Left colon (tissue), 2 donors: ENCODE measurements at regions not wholly inside any gene's neighbourhood (a gene's known extent, or its start where the extent isn't known, plus 50 kb on each side); places are given as distances from the start of the nearest gene placed in this dataset.

ENCODE experiments used
- ATAC-seq: fragments of 200-7000 bp; cut with Tn5 transposase; one replicate; pipeline ENCODE4 v1.9.1; 2020; ENCODE audit warnings: mild to moderate bottlenecking, moderate library complexity
- DNase-seq, 2 donors: peaks; one replicate each; pipeline ENCODE4 v3.0.0-alpha.2; 2020
- intact Hi-C, 2 donors: fragments of 100-400 bp; cut with DNase I in 1 of 2; cut with micrococcal nuclease in 1 of 2; formaldehyde crosslinking; loops; one replicate each; pipeline versions ENCODE4 v1.11.2 to v1.14.0; 2022; cut with DNase I, micrococcal nuclease
- donor health status: DM: no; HTN: no; CAD: no.
- donor health status: DM: yes; HTN: yes; CAD: no.

DNA sequence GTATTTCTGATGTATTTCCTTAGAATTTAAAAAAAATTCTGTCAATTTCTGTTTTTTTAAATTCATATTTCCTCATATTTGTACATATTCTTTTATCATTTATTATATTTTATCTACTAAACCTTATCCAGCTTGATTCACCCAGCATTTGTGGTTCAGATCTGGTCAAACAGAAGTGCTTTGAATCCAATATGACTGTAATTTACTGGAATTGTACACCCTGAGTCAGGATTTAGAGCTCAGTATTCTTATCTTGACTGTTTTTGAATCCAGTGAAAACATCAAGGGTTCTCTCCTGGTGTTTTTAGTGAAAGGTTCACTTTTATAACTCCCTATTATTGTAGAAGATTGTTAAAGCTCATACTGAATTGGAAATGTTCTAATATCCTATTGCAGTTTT, 1077.0 kb upstream of the NCAM2 start:
- no peak for ATAC-seq
- DNase-seq: no peak
- intact Hi-C loops: no loop called here

DNA sequence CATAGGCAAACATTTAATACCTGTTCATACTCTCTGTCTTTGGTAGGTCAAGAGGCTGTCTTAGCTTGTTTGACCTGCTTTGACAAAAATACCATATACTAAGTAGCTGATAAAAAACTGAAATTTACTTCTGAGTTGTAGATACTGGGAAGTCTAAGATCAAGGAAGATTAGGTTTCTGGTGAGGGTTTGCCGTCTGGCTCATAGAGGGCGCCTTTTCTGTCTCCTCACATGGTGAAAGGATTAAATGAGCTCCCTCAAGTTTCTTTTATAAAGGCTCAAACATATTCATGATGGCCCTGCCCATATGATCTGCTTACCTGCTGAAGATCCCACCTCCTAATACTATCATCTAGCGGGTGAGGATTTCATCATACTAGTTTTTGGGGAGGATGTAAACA, 1076.1 kb upstream of the NCAM2 start:
- DNase-seq: no peak
- no peak for ATAC-seq
- intact Hi-C loops: no loop called here

DNA sequence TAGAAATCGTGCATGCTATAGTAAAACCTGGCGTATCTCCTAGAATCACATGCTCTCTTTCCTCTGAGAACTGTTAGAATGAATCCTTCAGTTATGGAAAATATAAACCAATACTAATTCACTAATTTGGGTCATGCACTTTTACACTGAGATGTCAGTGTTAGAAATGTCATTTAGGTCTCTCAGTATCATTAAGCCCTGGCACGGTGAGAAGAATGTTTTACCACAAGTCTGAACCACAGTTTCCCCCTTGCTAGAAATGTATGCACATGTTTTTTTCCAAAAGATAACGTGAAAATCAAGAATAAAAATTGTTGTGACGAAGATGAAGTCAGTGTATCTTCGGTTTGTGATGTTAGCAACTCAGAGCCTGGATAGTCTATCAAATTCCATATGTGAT, 1062.7 kb upstream of the NCAM2 start:
- no peak for ATAC-seq
- intact Hi-C loops: no loop called here
- DNase-seq: no peak

DNA sequence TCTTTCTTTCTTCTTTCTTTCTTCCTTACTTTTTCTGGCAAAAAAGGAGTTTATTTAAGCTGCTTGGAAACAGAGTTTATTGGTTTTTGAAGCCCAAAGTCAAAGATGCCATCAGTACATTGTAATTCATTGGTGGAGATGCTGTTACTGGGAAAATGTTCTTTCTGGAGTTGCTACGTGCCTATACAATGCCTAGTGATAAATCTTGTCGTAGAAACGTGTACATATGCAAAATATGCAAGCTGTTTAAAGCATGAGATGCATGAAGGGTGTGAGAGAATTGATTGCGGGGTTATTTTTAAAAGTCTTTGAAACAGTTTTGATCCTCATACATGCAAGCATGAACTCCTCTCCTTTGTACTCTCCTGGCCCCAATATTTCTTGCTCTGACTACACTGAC, 1060.6 kb upstream of the NCAM2 start:
- ATAC-seq (no peak), DNase-seq (no peak)
- intact Hi-C loops: no loop called here

DNA sequence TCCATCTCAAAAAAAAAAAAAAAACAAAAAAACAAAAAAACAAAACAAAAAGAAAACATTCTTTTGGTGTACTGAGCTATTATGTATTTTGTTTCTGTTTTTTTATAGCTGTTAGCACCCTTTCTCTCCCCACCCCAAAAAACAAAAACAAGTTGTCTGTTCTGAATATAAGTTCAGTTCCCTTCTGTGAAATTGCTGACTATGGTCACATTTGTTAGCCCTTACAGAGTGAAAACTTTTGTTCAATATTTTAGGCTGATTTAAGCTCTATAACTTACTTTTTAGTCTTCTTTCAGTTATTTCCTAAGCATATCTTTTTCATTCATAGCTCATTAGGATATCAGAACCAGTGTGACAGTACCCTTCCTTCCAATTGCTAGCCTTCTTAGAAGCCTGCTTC, 1056.6 kb upstream of the NCAM2 start:
- ATAC-seq: no peak
- intact Hi-C loops: no loop called here
- DNase-seq: no peak

DNA sequence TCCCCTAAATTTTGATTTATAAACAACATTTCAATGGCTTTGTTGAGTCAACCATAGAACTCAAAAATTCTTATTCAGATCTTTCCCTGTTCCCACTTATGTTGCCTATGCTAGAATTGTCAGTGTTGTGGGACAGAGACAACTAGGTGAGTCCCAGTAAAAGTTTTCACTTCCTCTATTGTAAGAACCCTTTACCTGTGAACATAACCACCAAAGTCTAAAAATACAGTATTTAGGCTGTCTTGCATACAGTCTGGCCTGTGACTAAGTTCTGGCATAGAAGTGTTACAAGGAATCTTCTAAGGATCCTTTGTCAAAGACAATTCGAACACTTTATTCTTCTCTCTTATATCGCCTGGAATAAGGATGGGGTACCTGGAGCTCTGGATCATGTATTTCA, 1047.9 kb upstream of the NCAM2 start:
- no peak for ATAC-seq
- intact Hi-C loops: no loop called here
- no peak for DNase-seq

DNA sequence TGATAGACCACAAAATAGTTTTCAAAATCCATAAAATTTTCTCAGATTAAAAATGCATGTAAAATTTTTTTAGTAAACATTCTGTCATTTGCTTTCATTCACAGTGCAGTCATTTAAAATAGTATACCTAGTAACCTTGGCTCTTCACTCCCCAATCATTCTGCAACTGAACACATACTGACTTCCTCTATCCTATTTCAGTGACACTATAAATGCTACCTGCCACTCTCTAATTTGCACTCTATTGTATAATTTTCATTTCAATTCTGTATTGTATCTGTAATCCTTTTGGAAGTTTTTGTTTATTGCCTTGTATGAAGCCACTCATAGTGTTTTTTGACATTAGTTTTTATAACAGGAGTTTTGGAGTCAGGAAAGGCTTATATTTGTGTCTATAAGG, 1029.1 kb upstream of the NCAM2 start:
- intact Hi-C loops: no loop called here
- DNase-seq: no peak
- no peak for ATAC-seq

DNA sequence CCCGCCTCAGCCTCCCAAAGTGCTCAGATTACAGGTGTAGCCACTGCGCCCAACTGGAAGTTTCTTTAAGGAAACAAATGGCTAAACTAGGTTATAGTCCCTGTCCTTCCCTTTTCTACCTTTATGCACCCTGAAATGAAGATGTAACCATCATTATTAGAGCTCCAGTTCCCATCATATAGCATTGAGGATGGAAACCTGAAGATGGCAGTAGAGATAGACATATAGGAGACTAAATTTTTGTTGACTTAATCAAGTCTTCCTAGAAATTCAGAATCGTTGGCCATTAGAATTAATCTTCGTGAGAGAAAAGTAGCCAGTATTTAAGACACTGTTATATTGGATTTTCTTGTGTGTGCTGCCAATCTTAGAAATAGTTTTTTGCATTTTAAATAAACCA, 1016.3 kb upstream of the NCAM2 start:
- ATAC-seq: no peak
- intact Hi-C loops: no loop called here
- DNase-seq: no peak

DNA sequence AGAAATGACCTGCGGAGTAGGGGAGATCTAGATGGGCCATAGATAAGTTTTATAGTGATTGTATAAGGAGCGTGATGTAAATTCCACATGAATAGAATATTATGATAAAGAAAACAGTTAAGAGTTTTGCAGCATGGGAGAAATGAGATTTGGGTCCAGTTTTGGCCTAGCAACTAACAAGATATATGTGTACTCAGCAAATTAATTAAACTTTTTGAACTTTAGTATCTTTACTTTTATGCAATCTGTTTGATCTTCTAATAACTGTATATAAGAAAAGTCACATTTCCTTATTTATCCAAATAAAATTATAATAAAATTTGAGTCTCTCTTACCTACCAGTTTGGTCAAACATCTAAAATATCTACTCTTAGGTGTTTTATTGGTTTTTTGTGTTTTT, 1011.8 kb upstream of the NCAM2 start:
- intact Hi-C loops: no loop called here
- ATAC-seq (no peak), DNase-seq (no peak)

DNA sequence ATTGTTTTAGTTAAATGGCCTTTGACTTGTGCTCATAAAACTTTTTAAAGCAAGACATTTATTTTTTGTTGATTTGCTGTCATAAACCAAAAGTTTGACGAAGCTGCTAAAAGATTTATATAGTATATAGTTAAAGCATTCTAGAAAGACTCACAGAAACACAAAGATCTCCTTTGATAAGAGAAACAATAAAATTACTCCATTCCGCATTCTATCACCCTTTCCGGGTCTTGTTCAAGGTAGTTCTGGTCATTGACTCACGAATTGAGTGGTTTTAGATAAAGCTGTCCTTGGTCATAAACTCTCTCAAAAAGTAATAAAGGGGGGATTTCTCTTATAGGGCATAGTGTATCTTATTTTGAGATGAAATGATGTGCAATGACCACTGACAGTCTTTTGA, 1010.5 kb upstream of the NCAM2 start:
- intact Hi-C loops: no loop called here
- ATAC-seq: peak; percentile 77

DNA sequence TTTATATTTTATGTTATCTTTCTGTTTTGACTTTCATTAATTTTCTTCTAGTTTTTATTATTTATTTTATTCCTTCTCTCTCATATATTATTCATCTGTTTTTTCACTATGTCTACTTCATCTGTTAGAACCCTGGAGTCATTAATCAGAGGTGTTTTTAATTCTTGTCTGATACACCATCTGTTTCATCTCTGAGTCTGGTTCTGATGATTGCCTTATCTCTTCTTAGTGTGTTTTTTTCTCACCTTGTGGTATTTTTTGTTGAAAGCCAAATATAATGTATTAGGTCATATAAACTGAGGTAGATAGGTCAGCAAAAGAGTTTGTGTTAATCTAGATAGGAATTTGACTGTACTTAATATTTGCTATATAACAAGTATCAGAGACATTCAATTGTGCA, 1005.7 kb upstream of the NCAM2 start:
- ATAC-seq (no peak), DNase-seq (no peak)
- intact Hi-C loops: no loop called here

More for the DNA sequence above, 1010.5 kb upstream of the NCAM2 start:
- DNase-seq: no peak

DNA sequence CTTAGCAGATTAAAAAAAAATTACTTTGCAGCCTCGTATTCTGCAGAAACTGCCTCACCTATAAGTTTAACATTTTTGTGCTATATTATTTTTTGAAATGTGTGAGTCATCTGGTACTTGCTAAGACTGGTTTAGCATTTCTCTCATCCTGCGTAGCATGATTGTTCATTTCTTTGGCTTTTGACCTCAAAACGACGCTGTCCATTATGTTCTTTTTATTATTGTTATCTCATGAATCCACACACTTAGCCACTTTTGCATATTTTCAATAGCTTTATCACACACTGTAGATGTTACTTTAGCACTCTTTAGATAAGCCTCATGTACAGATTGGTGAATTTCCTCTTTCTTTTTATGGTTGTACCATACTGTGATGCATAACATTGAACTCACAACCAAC, 1004.9 kb upstream of the NCAM2 start:
- ATAC-seq (no peak), DNase-seq (no peak)
- intact Hi-C loops: no loop called here

DNA sequence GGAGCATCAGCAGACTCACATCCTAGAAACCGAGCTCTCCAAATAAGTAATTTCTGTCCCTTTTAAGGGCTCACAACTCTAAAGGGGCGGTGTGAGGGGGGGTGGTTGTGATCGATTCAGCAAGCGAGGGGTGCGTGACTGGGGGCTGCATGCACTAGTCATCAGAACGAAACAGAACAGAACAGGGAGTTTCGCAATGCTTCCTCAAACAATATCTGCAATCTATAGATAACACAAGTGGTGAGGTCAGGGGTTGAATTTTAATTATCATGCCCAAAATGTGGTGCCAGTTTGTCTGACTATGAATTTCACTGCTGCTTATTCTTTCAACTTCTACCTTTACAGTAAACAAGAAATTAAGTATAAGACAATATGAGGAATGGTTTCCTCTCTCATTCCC, 1003.0 kb upstream of the NCAM2 start:
- ATAC-seq: no peak

DNA sequence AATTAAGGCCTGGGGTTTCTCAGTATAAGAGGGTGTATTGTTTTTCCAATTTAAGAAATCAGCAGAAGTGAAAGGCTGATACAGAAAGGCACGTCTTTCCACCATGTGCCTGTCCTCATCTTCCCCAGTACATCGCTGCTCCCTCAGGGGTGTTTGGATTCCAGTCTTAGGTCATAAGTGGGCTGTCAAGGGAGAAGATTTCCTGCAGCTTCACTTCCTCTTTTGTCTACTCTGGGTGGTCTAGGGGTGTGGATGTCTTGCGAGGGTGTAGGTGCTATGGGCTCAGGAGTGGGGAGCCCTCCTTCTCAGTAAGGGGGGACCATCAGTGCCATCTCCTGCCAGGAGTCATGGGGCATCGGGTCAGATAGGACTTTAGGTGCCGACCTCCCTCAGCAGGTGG, 999.8 kb upstream of the NCAM2 start:
- DNase-seq (no peak), ATAC-seq (no peak)
- intact Hi-C loops: no loop called here

More for the DNA sequence above, 1003.0 kb upstream of the NCAM2 start:
- no peak for DNase-seq
- intact Hi-C loops: no loop called here

DNA sequence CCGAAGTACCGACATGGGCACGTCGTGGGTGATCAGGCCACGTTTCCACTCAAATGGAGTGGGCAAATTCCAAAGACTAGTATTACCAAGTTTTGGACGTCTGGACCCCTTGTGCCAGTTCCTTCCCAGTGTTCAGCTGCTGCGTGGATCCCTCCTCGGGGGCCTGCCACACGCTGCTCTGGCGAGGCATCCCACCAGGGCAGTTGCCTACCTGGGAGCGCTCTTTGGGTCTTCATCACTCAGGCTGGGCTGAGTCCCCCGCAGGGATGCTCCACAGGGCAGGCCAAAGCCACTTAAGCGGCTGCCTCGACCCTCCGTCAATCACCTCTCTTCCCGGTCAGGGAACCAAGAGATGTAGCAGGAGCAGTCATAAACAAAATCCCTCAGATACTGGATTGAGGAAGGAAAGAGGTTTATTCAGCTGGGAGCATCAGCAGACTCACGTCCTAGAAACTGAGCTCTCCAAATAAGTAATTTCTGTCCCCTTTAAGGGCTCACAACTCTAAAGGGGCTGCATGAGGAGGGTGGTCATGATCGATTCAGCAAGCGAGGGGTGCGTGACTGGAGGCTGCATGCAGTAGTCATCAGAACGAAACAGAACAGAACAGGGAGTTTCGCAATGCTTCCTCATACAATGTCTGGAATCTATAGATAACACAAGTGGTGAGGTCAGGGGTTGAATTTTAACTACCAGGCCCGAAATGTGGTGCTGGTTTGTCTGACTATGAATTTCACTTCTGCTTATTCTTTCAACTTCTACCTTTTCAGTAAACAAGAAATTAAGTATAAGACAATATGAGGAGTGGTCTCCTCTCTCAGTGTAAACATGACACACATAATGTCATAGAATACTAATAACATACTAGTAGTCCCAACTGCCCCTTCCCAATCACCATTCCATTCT, 998.6 kb upstream of the NCAM2 start:
- no peak for ATAC-seq

DNA sequence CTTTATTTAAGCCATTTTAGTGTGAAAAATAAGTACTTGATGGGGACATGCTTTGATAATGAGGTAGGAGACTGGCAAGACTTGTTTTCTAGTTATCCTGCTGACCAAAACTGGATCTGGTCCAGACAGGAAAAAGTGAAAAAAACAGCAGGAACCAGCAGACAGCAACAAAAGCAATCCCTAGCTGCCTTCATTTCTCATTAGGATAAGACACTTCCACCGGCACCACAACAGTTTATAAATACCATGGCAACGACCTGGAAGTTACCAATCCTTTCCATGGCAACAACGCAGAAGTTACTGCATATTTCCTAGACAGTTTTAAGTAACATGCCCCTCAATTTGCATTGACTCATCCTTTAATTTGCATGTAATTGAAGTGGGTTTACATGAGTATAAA, 993.8 kb upstream of the NCAM2 start:
- intact Hi-C loops: no loop called here
- DNase-seq: no peak
- no peak for ATAC-seq

More for the DNA sequence above, 998.6 kb upstream of the NCAM2 start:
- intact Hi-C loops: no loop called here
- no peak for DNase-seq

DNA sequence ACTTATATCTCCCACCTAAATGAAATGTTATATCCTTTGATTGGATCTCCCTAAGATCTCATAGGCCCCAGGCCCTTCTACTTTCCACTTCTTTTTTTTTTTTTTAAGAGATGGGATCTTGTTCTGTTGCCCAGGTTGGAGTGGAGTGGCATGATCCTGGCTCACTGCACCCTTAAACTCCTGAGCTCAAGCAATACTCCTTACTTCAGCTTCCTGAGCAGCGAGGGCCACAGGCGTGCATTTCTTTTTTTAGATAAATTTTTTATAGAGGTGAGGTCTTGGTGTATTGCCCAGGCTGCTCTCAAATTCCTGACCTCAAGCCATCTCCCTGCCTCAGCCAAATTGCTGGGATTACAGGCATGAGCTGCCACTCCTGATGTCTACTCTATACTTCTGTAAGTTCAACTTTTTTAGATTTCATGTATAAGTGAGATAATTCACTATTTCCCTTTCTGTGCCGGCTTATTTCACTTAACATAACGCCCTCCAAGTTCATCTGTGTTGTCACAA, 987.5 kb upstream of the NCAM2 start:
- intact Hi-C loops: no loop called here
- ATAC-seq (no peak), DNase-seq (no peak)

DNA sequence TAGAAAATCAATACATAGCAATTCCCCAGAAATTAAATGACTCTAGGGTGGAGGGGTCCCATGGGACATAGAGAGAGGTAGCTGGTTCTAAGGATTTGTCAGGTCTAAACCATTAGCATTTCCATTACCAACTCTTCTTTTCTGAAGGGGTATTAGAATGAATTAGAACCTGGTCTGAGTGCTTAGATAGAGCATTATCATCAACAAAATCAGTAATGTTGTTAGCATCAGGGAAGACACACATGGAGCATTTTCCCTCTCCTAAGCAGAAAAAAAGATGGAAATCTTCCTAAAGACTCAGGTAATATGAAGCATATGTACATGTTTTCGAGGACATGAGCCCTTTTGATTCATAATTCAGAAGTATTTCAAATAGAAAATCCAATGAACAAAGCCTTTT, 984.4 kb upstream of the NCAM2 start:
- intact Hi-C loops: no loop called here
- DNase-seq: no peak

DNA sequence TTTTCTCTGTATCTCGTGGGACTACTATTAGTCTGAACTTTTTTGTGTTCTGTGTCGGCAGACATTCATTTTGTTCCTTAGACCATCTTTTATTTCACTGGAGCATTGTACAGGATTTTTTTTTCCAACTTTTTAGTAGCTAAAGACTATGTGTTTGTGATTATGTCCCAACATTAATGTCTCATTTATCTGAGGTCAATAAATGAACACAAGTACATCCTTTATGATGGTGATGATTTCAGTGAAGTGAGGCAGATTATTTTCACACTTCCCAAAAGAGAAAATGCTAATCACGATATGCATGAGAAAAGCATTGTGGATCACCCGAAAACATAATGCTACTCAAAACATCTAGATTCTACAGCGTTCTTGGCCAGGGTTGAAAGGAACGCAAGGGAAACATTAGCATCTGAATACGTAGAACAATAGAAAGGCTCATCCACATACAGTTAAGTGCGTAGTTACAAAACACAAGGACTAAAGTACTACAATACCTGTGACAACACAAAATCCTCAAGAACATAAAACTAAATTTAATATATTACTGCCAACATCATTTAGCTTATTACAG, 981.7 kb upstream of the NCAM2 start:
- no peak for ATAC-seq
- no peak for DNase-seq
- intact Hi-C loops: no loop called here

More for the DNA sequence above, 984.4 kb upstream of the NCAM2 start:
- no peak for ATAC-seq

DNA sequence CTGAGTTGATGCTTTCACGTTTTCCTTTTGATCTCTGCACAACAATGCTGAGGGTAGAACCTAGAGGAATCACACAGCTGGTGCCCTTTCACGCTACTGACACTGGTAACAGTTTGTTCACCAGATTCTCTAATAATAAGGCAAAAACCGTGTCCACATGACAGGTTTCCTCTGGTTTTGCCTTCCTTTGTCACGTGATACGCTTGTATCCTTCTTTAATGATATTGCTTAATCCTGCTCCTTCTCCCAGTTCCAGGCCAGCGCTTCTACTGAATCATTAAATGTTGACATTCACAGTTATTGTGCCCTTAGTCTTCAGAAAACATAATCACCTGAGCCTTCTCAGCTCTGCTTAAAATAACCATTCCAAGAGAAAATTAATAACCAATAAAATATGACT, 978.2 kb upstream of the NCAM2 start:
- ATAC-seq: no peak
- no peak for DNase-seq
- intact Hi-C loops: no loop called here

DNA sequence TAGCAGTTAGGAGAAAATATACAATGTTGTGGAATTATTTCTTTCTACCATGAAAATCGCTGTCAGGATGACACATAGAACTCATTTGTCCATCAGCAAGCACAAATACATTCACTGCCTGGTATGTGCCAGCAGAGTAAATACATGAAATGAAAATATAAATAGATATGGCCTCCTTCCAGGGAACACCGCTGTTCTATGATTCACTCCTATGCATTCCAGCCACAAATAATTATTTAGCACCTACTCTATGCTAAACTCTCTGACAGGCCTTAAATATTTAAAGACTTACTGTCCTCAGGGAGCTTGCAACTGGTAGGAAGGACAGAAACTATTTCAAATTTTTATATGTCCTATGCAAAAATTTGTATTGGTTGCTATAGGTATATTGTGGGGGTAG, 975.0 kb upstream of the NCAM2 start:
- intact Hi-C loops: no loop called here
- DNase-seq (no peak), ATAC-seq (no peak)
